Adrenal gland (tissue), 5 donors: ENCODE measurements at regions not wholly inside any gene's neighbourhood (a gene's known extent, or its start where the extent isn't known, plus 50 kb on each side); places are given as distances from the start of the nearest gene placed in this dataset.
"Not testable (repeated sequence)": the region's sequence is repeated elsewhere in the genome, so short reads cannot be mapped to it uniquely, and the experiment has no call there.

Experiments
- CTCF ChIP-seq, 6 experiments: fragments of 450-650 bp in 4 of 6; fragments of 200-600 bp in 2 of 6; sonication (generic) in 1 of 6; IDR thresholded peaks; 1 replicate in 5 of 6; 2 replicates in 1 of 6; pipeline versions ENCODE4 v1.5.1 to v1.8.0; 2016 to 2021; ENCODE audit warnings: antibody characterized with exemption in 6 of 6, mild to moderate bottlenecking in 2 of 6, moderate library complexity in 1 of 6
- POLR2A ChIP-seq, 2 donors: fragments of 450-650 bp; IDR thresholded peaks; one replicate each; pipeline ENCODE4 v1.6.1; 2017; ENCODE audit warnings: antibody characterized with exemption in 2 of 2, mild to moderate bottlenecking in 2 of 2, moderate library complexity in 1 of 2
- donor health status: DM: no; HTN: no; CAD: no.

GRCh38 chr10:38333699-38334098 is 239.6 kb downstream of the ZNF37A start:
- not testable (repeated sequence) for TF ChIP-seq POLR2A, CTCF (IDR thresholded peaks at IDR 0.05)
